ENCODE measurements at regions not wholly inside any gene's neighbourhood (a gene's known extent, or its start where the extent isn't known, plus 50 kb on each side); places are given as distances from the start of the nearest gene placed in this dataset.

GRCh38 chr9:99451112-99451606 is 229.1 kb downstream of the SEC61B start:
- ATAC-seq (ENCODE audit: insufficient number of reproducible peaks, low FRiP score, low read depth), result no peak
- Histone ChIP-seq H3K27me3 (replicated peaks; ENCODE audit: insufficient read depth) (no peaks in the 10 kb centered on the region), H3K27ac (no peak overlapping the region), H3K9me3 (no peaks in the 10 kb centered on the region), H3K4me1 (ENCODE audit: control insufficient read depth in 1 of 2, low read depth in 2 of 2) (peaks cover 0 to 16% of the 10 kb centered on the region in 2 donors), H3K4me3 (no peak overlapping the region), H3K36me3 (no peaks in the 10 kb centered on the region)
- no peak for DNase-seq (ENCODE audit: low spot score)
- no peak for TF ChIP-seq CTCF (IDR thresholded peaks at IDR 0.05)

- Histone ChIP-seq H3K4me3 (no peak overlapping the region), H3K4me1 (ENCODE audit: control insufficient read depth in 1 of 2, low read depth in 2 of 2) (peaks cover 0 to 7% of the 10 kb centered on the region in 2 donors), H3K27me3 (replicated peaks; ENCODE audit: insufficient read depth) (no peaks in the 10 kb centered on the region), H3K9me3 (no peaks in the 10 kb centered on the region), H3K36me3 (no peaks in the 10 kb centered on the region), H3K27ac (no peak overlapping the region)
- no peak for TF ChIP-seq CTCF (IDR thresholded peaks at IDR 0.05)
- ATAC-seq (ENCODE audit: insufficient number of reproducible peaks, low FRiP score, low read depth), result no peak
- DNase-seq (ENCODE audit: low spot score), result no peak
Observed at GRCh38 chr9:99457406-99457805, 235.3 kb downstream of the SEC61B start.

DNA sequence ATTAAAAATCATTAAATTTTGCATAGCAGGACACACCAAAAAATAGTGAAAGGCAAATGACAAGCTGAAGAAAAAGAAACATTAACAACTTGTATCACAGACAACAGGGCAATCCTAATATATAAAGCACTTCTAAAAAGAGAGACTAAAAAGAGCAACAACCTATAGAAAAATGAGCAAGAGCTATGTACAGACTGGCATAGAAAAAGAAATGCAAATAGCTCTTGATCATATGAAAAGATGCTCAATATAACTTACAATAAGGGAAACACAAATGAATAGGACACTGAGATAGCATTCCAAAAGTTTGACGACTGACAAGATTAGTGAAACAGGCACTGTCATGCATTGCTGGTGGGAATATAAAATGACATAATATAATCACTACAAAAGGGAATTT is 235.9 kb downstream of the SEC61B start:
- Histone ChIP-seq H3K4me3 (no peak overlapping the region), H3K9me3 (no peaks in the 10 kb centered on the region), H3K27ac (no peak overlapping the region), H3K36me3 (no peaks in the 10 kb centered on the region), H3K4me1 (ENCODE audit: control insufficient read depth in 1 of 2, low read depth in 2 of 2) (peaks cover 0 to 7% of the 10 kb centered on the region in 2 donors), H3K27me3 (replicated peaks; ENCODE audit: insufficient read depth) (no peaks in the 10 kb centered on the region)
- ATAC-seq (ENCODE audit: insufficient number of reproducible peaks, low FRiP score, low read depth) (no peak), DNase-seq (ENCODE audit: low spot score) (no peak)
- no peak for TF ChIP-seq CTCF (IDR thresholded peaks at IDR 0.05)

GRCh38 chr9:99459919-99460318 is 237.8 kb downstream of the SEC61B start:
- H3K4me3 ChIP-seq, result no peak overlapping the region
- H3K36me3 ChIP-seq, result no peaks in the 10 kb centered on the region
- H3K9me3 ChIP-seq, result no peaks in the 10 kb centered on the region
- ATAC-seq (ENCODE audit: insufficient number of reproducible peaks, low FRiP score, low read depth) (no peak), DNase-seq (ENCODE audit: low spot score) (no peak)
- H3K4me1 ChIP-seq (ENCODE audit: control insufficient read depth in 1 of 2, low read depth in 2 of 2), result peaks cover 0 to 10% of the 10 kb centered on the region in 2 donors
- no peaks in the 10 kb centered on the region for H3K27me3 ChIP-seq (replicated peaks; ENCODE audit: insufficient read depth)
- H3K27ac ChIP-seq, result no peak overlapping the region
- TF ChIP-seq CTCF (IDR thresholded peaks at IDR 0.05), result no peak

DNA sequence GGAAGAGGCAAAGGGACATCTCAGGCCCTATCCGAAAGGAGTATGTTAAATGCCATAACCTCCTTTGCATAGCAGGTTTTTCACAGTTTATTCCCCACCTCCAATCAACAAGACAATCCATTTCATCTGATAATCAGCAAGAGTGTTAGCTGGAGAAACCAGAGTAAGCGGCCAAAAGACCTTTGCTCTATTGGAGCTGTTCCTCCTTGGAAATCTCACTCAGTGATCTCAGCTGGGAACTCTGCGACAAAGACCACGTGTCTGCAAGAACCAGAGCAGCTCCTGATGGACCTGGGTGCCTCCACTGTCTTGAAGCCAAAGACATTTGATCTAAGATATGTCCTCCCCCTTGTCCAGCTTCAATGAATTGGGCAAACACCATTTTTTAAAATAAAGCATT is 241.0 kb downstream of the SEC61B start:
- Histone ChIP-seq H3K27me3 (replicated peaks; ENCODE audit: insufficient read depth) (no peaks in the 10 kb centered on the region), H3K9me3 (no peaks in the 10 kb centered on the region), H3K36me3 (no peaks in the 10 kb centered on the region), H3K4me3 (no peak overlapping the region), H3K4me1 (ENCODE audit: control insufficient read depth in 1 of 2, low read depth in 2 of 2) (peaks cover 4 to 23% of the 10 kb centered on the region in 2 donors), H3K27ac (no peak overlapping the region)
- ATAC-seq (ENCODE audit: insufficient number of reproducible peaks, low FRiP score, low read depth) (no peak), DNase-seq (ENCODE audit: low spot score) (no peak)
- TF ChIP-seq CTCF (IDR thresholded peaks at IDR 0.05), result no peak
